HEK293T (cell line): ENCODE measurements at regions not wholly inside any gene's neighbourhood (a gene's known extent, or its start where the extent isn't known, plus 50 kb on each side); places are given as distances from the start of the nearest gene placed in this dataset.

Source experiments
- BHLHE40 ChIP-seq: fragments of 450-650 bp; IDR thresholded peaks from 2 replicates; pipeline ENCODE4 v1.6.1; 2016; ENCODE audit warnings: mild to moderate bottlenecking, moderate library complexity, borderline replicate concordance
- ELF4 ChIP-seq: fragments of 450-650 bp; IDR thresholded peaks from 2 replicates; pipeline ENCODE4 v1.6.1; 2017; ENCODE audit warnings: antibody characterized with exemption
- FOXA1 ChIP-seq: fragments of 450-650 bp; IDR thresholded peaks from 2 replicates; pipeline ENCODE4 v1.6.1; 2016; ENCODE audit warnings: mild to moderate bottlenecking
- FOXK2 ChIP-seq: fragments of 450-650 bp; IDR thresholded peaks from 2 replicates; pipeline ENCODE4 v1.6.1; 2016; ENCODE audit warnings: mild to moderate bottlenecking
- FOXM1 ChIP-seq: fragments of 450-650 bp; IDR thresholded peaks from 2 replicates; pipeline ENCODE4 v1.6.1; 2017; ENCODE audit warnings: mild to moderate bottlenecking, borderline replicate concordance
- HDGF ChIP-seq: fragments of 450-650 bp; IDR thresholded peaks from 2 replicates; pipeline ENCODE4 v1.6.1; 2017; ENCODE audit warnings: antibody characterized with exemption, borderline replicate concordance
- L3MBTL2 ChIP-seq: fragments of 450-650 bp; conservative IDR thresholded peaks from 2 replicates; pipeline ENCODE4 v1.6.1; 2016; ENCODE audit warnings: mild to moderate bottlenecking
- NFRKB ChIP-seq: fragments of 450-650 bp; IDR thresholded peaks from 2 replicates; pipeline ENCODE4 v1.6.1; 2016; ENCODE audit warnings: mild to moderate bottlenecking, moderate library complexity
- SP1 ChIP-seq: fragments of 450-650 bp; IDR thresholded peaks from 2 replicates; pipeline ENCODE4 v1.6.1; 2017
- SUZ12 ChIP-seq: fragments of 450-650 bp; IDR thresholded peaks from 2 replicates; pipeline ENCODE4 v1.6.1; 2016; ENCODE audit warnings: mild to moderate bottlenecking
- ZNF384 ChIP-seq: fragments of 450-650 bp; IDR thresholded peaks from 2 replicates; pipeline ENCODE4 v1.6.1; 2016
- TF ChIP-seq, protein P1 (sequence below): fragments of 450-650 bp; IDR thresholded peaks from 2 replicates; pipeline ENCODE4 v1.6.1; 2016

DNA sequence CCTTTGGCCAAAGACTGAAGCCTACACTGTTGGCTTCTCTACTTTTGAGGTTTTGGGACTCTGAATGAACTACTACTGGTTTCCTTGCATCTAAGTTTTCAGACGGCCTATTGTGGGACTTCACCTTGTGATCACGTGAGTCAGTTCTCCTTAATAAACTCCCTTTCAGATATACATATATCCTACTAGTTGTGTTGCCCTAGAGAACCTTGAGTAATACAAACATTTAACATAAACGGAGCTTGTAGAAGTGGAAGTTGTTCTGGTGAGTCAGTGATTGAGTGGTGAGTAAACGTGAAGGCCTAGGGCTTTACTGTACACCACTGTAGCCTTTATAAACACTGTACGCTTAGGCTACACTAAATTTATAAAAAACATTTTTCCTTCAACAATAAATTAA is 107.2 kb upstream of the CDH2 start:
- TF ChIP-seq FOXA1, result no peak
- no peak for TF ChIP-seq FOXK2
- TF ChIP-seq ELF4, result no peak
- no peak for TF ChIP-seq FOXM1
- no peak for TF ChIP-seq NFRKB
- TF ChIP-seq HDGF, result no peak
- no peak for TF ChIP-seq SP1
- TF ChIP-seq ZNF384, result no peak
- no peak for TF ChIP-seq BHLHE40
- TF ChIP-seq L3MBTL2, result no peak
- TF ChIP-seq, protein P1, sequence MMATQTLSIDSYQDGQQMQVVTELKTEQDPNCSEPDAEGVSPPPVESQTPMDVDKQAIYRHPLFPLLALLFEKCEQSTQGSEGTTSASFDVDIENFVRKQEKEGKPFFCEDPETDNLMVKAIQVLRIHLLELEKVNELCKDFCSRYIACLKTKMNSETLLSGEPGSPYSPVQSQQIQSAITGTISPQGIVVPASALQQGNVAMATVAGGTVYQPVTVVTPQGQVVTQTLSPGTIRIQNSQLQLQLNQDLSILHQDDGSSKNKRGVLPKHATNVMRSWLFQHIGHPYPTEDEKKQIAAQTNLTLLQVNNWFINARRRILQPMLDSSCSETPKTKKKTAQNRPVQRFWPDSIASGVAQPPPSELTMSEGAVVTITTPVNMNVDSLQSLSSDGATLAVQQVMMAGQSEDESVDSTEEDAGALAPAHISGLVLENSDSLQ, result no peak
- TF ChIP-seq SUZ12, result no peak
